ENCODE measurements at regions not wholly inside any gene's neighbourhood (a gene's known extent, or its start where the extent isn't known, plus 50 kb on each side); places are given as distances from the start of the nearest gene placed in this dataset.

- TF ChIP-seq CTCF (conservative IDR thresholded peaks at IDR 0.05; ENCODE audit: low read depth, low read length) (no peak), EZH2 (IDR thresholded peaks at IDR 0.05; ENCODE audit: borderline replicate concordance, low read depth, low read length, poor library complexity, severe bottlenecking) (no peak)
Measured at GRCh38 chr1:57843760-57844159, 419.9 kb upstream of the DAB1 start.
